HK-2 (cell line): ENCODE measurements at regions not wholly inside any gene's neighbourhood (a gene's known extent, or its start where the extent isn't known, plus 50 kb on each side); places are given as distances from the start of the nearest gene placed in this dataset.
A peak's percentile ranks its signal among the peaks of the same experiment; 100 is the strongest.

ENCODE experiments used
- DNase-seq: peaks from one replicate; pipeline ENCODE4 v3.0.0-alpha.2; 2018; ENCODE audit not compliant: unreplicated experiment

DNA sequence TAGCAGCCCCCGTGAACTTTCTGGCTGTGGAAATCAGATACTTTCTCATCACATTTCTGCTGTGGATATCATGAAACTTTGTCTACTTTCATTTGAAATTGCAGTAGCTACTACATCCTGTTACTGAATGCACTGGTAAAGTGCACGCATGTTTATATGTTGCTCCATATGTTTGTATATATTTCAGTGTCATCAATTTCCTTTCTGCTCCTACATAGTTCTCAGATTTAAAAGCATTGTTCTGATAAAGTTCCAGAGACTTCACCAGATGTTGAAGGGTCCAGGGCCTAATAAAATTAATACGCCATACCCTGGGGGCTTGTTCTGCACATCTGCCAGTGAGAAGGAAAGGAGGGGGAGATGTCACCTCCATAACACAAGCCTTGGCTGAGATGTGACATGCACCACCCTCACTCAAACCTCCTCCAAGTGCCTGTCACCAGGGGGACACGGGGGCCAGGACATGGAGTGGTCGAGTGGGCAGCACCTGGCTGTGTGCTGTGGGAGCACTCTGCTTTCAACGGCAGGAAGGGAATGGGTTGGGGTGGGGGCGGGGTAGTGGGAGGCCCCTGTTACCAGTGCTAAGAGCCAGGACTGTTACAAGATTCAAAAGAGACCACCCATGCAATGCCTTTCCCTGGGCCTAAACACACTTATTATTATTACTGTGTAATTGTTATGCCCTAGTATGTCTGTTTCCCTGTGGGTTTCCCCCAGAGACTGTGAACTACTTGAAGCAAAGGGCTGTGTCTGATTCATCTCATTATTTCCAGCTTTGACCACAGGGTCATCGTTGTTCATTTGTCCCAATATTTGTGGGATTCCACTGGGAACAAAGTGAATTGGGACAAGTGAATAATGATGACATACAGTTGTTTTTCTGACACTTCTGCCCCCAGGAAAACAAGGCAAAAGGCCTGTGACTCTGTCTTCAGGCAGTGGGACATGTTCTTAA is 193.4 kb downstream of the FOXL1 start:
- DNase-seq = no peak

DNA sequence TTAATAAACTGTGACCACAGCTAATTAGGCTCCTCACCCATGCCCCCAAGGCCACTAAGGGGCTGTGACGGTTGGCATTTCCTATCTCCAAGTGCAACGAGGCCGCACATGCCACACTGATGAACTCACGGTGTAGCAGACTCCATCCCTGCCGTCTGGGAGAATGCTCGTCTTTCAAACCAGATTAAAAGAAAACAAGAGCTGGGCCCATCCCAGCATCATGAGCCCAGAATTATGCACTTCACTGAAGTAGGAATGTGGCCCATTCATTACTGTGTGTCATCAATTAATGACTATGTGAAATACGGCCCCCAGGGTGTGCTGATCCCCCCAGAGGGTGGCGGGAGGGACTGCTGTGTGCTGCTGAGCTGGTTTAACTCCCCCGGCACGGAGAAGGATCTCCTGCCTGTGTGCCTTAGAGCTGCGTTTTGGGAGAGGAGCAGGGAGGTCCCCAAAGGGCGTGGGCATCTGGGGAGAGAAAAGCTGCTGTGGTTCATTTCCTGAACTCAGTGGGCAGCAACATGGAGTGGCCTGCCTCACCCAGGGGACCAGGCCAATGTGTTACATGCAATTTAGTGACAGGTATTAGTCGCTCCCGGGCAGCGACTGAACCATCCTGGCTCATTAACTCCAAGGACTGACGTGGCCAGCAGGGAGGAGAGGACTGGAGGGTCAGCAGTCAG is 194.5 kb downstream of the FOXL1 start:
- peak; percentile 52 for DNase-seq

DNA sequence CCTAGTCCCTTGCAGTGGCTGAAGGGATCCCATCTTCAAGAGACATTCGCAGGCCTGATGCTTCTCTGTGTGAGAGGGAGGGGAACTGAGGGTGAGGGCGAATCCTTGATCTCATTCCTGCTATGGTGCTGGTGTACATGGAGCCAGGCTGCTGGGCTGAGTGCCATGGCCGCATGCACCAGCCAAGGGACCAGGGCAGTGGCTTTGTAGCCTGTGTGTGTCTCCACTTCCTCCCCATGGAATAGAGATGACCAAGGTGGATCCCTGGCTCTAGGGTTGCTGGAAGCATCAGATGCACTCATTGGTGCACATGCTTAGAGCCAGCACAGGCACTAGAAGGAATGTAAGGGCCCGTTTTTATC is 195.0 kb downstream of the FOXL1 start:
- DNase-seq = no peak

DNA sequence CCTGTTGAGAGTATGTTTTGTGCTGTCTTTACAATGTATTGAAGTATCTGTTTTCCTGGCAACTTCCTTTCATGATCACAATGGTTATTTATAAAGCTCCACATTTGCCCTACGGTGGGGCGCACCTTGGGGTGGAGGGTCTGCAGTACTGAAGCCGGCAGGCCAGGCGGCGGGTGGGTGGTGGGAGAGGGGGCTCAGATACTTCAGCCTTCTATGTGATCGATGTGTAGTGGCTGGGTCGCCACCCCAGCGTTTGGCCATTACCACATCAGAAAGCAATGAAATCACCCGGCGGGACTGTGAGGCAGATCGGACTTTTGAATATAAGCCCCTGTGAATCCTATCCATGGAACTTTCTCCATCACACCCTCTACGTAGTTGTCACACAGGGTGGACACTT is 196.6 kb downstream of the FOXL1 start:
- DNase-seq = no peak

DNA sequence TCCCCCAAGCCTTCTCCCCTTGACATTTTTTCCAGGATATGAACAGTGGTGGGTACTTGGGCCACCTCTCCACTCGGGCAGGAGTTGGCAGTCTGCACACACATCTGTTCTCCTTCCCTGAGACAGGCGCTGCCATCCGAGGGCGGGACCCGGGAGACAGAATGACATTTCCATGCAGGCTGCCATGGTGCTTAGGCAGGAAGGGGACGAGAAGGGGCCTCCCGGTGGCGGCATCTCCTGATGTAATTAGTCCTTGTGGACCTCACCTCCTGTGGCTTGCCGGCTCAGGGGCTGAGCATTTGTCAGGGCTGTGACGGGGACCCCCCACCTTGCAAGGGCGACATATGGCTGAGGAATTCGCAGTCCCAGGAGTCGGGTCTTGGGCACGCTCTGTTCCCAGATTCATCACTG is 197.2 kb downstream of the FOXL1 start:
- no peak for DNase-seq

DNA sequence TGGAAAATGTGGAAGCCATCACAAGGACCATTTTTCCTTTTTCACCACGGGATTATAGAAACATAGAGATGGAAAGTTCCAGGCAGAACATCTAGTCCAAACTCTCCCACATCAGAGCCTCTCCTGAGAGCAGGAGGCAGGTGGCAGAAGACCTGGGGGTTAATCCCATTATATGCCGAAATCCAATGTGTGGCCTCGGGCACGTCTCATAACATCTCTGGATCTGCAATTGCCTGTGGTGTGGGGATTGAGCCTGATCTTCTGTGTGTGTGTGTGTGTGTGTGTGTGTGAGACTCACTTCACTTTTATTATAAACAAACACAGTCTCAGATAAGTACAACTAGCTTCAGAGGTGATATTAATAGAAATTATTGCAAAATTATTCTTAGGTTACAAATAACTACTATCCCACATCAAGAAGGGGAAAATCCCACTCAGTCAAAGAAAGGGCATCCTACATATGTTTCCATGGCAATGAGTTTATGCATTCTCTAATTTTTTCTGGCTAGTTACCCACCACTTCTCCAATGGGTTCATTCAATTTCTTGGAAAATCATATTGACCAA is 199.1 kb downstream of the FOXL1 start:
- DNase-seq = no peak

DNA sequence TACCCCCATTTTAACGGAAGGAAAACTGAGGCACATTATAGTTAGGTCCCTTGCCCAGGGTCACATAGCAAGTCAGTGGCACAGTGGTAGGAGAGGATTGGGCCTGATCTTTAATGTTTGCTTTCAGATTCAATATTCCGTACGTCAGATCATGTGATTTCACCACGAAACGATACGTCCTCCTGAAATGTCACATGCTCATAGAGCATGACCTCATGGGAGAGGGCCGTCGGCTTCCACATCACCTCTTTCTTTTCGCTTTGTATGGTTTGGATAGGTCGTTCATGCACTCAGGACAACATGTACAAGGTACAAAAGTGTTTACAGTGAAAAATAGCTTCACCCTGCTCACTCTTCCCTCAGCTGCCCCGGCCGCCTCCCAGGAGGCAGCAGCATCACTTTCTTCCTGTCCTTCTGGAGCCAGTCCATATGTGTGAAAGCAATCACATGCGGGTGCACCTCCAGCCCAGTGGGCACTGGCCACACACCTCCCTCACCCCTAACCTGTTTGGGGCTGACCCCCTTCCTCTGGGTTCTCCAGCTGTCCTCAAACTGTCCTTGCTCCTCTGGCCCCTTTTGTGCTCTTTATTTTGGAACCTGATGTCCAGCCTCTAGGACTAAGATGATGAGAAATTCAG is 199.9 kb downstream of the FOXL1 start:
- no peak for DNase-seq

DNA sequence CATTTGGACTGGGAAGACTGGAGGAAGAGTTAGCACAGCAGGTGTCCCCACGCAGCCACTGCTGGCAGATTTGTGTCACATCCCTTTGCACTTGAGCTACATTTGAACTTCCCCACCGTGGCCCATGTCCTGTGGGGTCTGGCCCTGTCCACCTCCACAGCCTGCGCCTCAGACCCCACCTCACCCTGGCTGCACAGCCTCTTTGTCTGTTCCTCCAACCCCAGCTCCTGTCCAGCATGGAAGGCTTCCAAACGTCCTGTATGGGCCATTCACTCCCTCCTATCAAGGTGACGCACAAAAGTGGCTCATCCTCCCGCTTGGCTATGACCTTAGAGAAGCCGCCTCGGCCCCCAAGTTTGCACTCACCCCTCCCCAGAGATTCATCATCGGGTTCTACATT is 200.6 kb downstream of the FOXL1 start:
- DNase-seq = no peak

DNA sequence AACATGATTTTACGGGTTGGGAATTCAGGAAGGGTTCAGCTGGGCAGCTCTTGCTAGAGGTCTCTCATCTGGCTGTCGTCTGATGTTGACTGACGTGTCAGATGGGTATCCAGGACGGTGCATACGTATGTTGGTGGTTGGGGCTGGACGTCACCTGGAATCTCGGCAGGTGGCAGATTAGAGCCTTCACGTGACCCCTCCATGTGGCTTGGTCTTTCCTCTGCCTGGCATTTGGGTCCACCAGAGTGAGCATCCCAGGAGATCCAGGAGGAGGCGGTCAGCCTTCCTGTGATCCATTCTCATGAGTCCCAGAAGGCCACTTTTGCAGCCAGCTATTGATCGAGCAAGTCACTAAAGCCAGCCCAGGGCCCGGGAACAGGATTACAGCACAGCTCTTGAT is 202.7 kb downstream of the FOXL1 start:
- DNase-seq = no peak

DNA sequence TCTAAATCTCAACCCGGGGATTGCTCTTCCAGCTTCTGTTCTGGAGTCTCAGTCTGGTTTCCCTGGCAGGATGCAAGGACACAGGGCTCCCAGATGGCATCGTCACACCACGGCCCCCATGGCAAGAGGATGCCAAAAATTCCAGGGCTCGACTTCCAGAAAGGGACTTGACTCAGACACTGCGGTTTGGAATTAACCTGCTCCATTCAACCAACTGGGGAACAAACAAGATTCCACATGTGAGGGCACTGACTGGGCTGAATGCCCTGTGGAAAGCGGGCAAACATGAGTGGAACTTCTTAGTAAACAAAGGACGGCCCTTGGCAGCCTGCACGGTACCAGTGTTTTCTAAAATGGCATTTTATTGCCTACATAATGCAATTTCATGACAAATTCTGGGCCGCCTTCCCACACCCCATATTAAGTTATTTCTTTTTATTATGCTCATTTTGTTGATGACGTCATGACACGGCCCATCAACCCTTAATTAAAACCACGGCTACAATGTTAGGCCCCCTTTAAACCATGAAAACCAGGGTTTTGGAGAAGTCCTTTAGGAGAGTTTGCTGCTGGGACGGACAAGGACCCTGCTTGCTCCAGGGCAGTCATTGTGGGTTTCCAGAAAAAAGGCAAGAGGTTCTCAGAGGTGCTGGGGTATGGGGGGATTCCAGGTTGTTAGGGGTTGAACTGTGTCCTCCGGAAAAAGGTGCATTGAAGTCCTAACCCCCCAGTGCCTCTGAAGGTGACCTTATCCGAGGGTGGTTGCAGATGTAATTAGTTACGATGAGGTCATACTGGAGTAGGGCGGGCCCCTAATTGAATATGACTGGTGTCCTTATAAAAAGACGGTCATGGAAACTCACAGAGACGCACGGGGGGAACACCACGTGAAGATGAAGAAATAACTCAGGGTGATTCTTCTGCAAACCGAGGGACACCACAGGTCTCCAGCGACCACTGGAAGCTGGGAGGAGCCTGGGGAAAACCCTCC is 205.6 kb downstream of the FOXL1 start:
- no peak for DNase-seq

DNA sequence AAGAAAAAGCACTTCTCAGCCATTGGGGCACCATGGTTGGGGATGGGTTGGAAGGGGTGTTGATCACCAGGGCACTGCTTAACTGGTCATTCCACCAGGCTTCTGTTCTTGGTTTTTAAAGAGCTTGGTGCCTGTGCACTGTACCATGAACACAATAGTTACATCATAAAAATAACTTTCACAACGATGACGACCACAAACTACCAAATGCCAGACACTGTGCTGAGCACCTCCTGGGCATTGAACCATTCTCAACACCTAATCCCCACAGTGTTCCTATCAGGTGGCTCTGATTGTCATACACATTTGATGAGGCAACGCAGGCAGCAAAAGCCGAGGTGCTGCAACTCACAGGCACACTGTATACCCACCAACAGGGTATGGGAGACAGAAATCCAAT is 208.0 kb downstream of the FOXL1 start:
- DNase-seq = no peak

DNA sequence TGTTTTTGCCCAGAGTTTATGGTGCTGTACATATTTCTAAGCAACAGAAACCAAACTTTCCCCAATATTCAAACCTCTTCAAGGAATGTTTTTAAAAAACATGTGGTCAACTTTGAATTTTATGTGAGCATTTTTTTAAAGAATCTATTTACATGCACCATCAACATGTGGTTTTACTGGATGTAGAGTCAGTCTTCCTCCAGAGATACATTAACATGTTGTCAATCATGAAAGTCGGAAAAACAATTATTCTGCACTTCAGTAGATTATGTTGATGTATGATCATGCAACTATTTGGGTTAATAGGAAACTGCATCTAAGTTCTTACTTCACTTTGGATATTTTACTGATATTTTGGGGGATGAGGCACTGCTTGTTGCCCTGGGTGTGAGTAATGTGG is 208.6 kb downstream of the FOXL1 start:
- no peak for DNase-seq

DNA sequence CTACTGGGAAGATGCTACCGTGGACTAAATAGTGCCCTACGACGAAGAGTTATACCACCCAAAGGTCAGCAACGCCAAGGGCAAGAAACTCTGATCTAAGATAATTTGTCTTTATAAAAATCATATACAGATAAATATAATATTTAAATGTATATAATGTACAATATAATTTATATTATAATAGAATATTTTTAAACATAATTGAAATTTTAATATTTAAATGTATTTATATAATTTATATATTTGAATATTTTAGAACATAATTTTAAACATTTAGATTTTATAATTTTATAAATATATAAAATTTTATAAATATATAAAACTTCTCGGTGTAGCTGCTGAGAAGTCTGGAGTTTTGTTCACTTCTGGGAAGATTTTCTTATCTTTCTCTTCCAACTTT is 209.2 kb downstream of the FOXL1 start:
- DNase-seq = no peak

DNA sequence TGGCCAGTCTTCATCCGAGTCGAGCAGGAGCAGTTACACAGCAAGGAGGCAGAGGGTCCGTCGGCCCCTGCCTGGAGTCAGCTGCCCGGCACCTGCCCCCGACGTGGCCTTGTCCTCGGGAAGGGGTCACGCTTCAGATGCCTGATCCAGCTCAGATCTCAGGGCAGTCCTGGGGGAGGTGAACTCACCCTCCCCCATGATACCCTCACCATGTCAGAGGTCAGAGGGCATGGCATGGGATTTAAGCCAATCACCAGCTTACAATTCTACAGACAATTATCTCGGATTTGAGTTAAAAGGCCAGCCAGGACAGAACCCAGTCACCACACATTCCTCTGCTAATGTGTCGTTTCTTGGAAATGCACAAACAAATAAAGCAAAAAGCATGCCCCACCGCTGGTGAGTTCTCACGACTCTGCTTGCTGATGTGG is 211.3 kb downstream of the FOXL1 start:
- DNase-seq = no peak

DNA sequence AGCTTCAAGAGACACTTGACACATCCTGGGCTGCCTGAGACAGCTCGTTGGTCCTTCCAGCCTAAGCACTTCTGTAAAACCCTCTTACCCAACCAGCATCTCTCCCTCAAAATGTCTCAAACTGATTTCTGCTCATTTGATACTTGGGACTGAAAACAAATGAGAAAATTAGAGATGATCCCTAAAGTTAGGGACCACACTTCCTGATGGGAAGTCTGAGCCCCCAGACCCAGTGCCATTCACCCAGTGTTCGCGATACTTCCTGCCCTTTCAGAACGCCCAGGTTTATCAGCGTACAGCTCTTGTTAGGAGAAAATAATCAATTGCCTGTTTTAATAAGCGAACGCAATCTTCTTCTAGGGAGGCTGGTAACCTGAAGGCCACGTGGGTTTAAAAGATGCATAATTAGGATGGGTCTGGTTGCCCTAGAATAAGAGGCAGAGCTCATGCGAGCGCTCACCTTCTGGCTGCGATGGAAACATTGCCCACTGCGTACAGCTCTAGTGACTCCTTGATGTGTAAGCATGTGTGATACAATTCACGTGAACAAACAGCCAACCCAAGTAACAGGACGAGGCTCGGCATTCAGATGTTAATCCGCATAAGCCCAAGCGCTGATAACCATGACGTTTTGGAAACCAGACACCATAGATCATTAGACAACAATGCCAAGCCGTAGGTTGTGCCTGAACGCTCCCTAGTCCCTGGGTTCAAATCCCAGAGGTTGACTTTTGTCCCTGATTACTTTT is 213.1 kb downstream of the FOXL1 start:
- no peak for DNase-seq

DNA sequence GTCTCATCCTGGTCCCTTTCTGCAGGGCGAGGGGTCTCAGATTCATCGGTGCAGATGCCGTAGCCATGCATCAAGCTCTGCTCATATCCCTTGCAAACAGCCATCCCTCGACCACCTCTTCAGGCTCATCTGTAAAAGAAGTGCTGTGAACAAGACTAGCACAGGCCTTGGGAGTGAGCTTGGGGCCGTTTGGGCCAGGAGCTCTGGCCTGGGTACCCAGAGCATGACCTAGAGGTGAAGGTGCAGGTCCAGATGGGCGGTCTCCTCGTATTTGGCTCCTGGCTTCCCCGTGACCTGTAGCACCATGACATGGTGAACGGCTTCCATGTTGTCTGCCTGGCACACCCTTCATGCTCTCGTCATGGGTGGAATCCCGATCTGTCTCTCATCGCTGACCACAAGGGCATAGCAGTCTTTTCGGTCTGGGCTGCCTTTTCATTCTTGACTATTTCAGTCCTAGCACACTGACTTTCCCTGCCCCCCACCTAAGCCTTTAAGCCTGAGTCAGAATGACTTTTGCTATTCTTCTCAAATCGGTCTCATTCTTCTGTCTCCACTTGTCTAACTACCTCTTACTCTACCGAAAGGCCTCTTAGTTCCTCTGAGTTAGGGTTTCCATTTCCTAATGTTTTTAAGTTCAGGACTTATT is 216.0 kb downstream of the FOXL1 start:
- DNase-seq = no peak

DNA sequence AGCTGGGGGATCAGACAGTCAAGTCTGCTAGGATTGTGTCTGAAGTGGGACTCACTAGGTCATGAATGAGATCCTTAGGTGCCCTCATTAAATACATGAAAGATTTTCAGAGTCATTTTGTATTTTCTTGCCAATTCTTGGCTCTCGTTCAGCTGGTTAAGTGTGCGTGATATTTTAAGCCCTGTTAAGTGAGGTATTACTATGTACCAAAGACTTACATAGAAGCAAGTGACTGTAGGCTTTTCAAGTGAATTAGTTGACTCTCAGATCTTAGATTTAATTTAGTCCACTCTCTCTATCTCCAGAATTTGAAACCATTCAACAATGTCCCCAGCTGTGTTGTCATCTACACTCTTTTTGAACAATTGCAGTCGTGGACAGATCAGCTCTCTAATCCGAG is 219.4 kb downstream of the FOXL1 start:
- no peak for DNase-seq

DNA sequence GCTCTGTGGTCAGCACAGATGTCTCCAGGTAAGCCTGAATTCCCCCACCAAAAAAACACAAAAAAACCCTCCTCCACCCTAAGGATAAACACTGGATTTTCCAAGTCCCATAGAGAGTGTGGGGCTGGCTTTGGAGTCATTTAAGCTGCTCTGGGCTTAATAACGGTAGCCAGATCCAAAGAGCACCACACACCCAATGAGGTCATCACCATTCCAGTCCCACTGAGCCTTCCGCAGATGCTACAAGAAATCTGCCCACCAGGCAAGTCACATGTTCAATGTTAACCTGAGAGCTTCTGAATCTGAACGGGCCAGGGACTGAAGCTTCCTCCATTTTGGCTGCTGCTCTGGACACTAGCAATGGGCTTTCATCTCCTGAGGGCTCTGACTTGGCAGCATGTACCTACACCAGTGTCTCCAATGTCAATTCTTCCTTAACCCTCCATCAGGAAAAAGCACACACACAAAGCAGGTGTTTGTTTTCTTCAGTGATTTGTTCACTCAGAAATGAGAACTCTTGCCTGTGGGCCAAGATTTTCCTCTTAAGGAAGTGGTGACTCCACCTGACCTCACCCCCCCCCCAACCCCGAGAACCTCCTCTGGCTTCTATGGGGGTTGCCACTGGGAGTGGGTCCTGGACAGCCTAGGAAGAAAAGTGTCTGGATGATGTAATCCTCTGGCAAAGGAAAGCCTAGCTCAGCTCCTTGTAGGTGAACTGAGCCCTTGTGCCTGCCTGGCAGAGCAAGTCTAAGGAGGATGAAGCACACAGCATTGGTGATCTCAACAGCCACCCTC is 220.1 kb downstream of the FOXL1 start:
- no peak for DNase-seq

DNA sequence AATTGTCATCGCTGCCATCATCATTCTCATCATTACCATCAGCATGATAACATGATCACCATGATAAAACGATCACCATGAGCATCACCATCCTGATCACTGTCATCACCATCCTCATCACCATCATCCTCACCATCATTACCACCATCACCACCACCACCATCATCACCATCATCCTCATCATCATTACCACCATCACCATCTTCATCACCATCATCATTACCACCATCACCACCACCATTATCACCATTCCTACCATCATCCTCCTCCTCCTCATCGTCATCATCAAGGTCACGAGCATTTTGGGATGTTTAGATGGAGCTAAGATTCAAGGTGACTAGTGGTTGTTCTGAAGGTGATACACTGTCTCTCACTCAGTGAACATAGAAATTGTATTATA is 221.0 kb downstream of the FOXL1 start:
- DNase-seq = no peak
